ENCODE measurements at regions not wholly inside any gene's neighbourhood (a gene's known extent, or its start where the extent isn't known, plus 50 kb on each side); places are given as distances from the start of the nearest gene placed in this dataset.

- TF ChIP-seq ETS1 (IDR thresholded peaks at IDR 0.05) (no peak), ZNF114 (CRISPR knock-in tag; IDR thresholded peaks at IDR 0.05) (no peak), CREB1 (CRISPR knock-in tag; IDR thresholded peaks at IDR 0.05; ENCODE audit: low read depth) (no peak)
Observed at GRCh38 chr14:43692706-43693105, 814.4 kb downstream of the FSCB start (continued).

GRCh38 chr14:43687921-43688320, 819.2 kb downstream of the FSCB start:
- DNase-seq (ENCODE audit: low spot score) (no peak), ATAC-seq (no peak)
- Mint-ChIP-seq H3K9me3 (no peaks in the 10 kb centered on the region; the same call in 2 of the 3 replicates), H3K4me1 (no peaks in the 10 kb centered on the region), H3K36me3 (ENCODE audit: low read depth) (no peaks in the 10 kb centered on the region), H3K27me3 (ENCODE audit: insufficient read depth, low read depth, poor library complexity) (no peaks in the 10 kb centered on the region), H3K4me3 (no peak overlapping the region), H3K27ac (no peak overlapping the region)
- H3K4me1 ChIP-seq (ENCODE audit: insufficient read depth) = no peaks in the 10 kb centered on the region
- no peaks in the 10 kb centered on the region for H3K9me2 ChIP-seq (ENCODE audit: insufficient read depth)
- no peak overlapping the region for H3K27ac ChIP-seq (ENCODE audit: low read depth)
- H2AFZ ChIP-seq = no peak overlapping the region
- H3K36me3 ChIP-seq (ENCODE audit: insufficient read depth) = no peaks in the 10 kb centered on the region
- H4K20me1 ChIP-seq (replicated peaks; ENCODE audit: insufficient read depth) = no peaks in the 10 kb centered on the region
- H3F3A ChIP-seq (replicated peaks; ENCODE audit: low read depth) = no peaks in the 10 kb centered on the region
- no peak overlapping the region for H3K4me3 ChIP-seq
- no peak overlapping the region for H3K4me2 ChIP-seq
- TF ChIP-seq ZNF331 (CRISPR knock-in tag; IDR thresholded peaks at IDR 0.05; ENCODE audit: low read depth) (no peak), REST (IDR thresholded peaks at IDR 0.05; ENCODE audit: unreplicated experiment) (no peak), ZNF462 (CRISPR knock-in tag; IDR thresholded peaks at IDR 0.05) (no peak), POLR2AphosphoS5 (IDR thresholded peaks at IDR 0.05; ENCODE audit: low read depth) (no peak), NANOG (IDR thresholded peaks at IDR 0.05; ENCODE audit: borderline replicate concordance) (no peak), JUNB (IDR thresholded peaks at IDR 0.05; ENCODE audit: unreplicated experiment) (no peak), CREB1 (CRISPR knock-in tag; IDR thresholded peaks at IDR 0.05; ENCODE audit: low read depth) (no peak), ETS1 (IDR thresholded peaks at IDR 0.05) (no peak), CTCF (conservative IDR thresholded peaks at IDR 0.05; ENCODE audit: low read depth in 2 of 2) (no peak), EZH2phosphoT487 (IDR thresholded peaks at IDR 0.05; ENCODE audit: unreplicated experiment) (no peak), ZNF114 (CRISPR knock-in tag; IDR thresholded peaks at IDR 0.05) (no peak), STAT1 (IDR thresholded peaks at IDR 0.05; ENCODE audit: unreplicated experiment) (no peak)
- no peaks in the 10 kb centered on the region for H3K79me2 ChIP-seq (replicated peaks; ENCODE audit: insufficient read depth)
- no peaks in the 10 kb centered on the region for H3K27me3 ChIP-seq (ENCODE audit: insufficient read depth)

Measured in GM23338 (cell line).